Vagina (tissue), 2 donors: ENCODE measurements at regions not wholly inside any gene's neighbourhood (a gene's known extent, or its start where the extent isn't known, plus 50 kb on each side); places are given as distances from the start of the nearest gene placed in this dataset.

Experiments used
- POLR2A ChIP-seq, 2 donors: fragments of 450-650 bp; IDR thresholded peaks; one replicate each; pipeline ENCODE4 v1.6.1; 2017; ENCODE audit warnings: antibody characterized with exemption in 2 of 2, mild to moderate bottlenecking in 2 of 2, moderate library complexity in 2 of 2
- POLR2AphosphoS5 ChIP-seq, 2 donors: sonication (generic); formaldehyde crosslinking; IDR thresholded peaks; one replicate each; pipeline ENCODE4 v1.9.0; 2017; ENCODE audit warnings: antibody characterized with exemption in 2 of 2, mild to moderate bottlenecking in 2 of 2, low read depth in 1 of 2; ENCODE audit not compliant: insufficient read depth in 1 of 2
- TF ChIP-seq, protein P1 (sequence below), 3 experiments: fragments of 450-650 bp in 2 of 3; fragments of 200-600 bp in 1 of 3; sonication (generic) in 1 of 3; IDR thresholded peaks; one replicate each; pipeline ENCODE4 v1.5.1; 2017 to 2019; ENCODE audit warnings: antibody characterized with exemption in 3 of 3, mild to moderate bottlenecking in 2 of 3, moderate library complexity in 2 of 3

DNA sequence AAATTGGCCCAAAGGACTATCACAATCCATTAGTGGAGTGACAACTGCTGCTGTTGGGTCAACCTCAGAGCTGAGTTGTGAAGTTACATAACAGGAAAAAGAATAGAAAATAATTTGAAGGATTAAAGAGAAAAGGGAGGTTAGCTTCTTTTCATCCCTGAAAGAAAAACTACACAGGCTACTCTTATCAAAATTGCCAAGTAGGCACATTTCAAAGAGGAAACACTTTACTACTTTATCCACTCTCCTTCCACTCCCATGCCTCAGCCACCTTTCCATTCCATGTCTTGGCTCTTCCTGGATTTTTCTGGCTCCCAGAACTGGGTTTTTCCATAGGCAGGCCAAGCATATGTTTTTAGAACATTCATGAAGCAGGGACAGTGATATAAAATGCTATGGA, 384.0 kb upstream of the RORA start:
- TF ChIP-seq, protein P1, sequence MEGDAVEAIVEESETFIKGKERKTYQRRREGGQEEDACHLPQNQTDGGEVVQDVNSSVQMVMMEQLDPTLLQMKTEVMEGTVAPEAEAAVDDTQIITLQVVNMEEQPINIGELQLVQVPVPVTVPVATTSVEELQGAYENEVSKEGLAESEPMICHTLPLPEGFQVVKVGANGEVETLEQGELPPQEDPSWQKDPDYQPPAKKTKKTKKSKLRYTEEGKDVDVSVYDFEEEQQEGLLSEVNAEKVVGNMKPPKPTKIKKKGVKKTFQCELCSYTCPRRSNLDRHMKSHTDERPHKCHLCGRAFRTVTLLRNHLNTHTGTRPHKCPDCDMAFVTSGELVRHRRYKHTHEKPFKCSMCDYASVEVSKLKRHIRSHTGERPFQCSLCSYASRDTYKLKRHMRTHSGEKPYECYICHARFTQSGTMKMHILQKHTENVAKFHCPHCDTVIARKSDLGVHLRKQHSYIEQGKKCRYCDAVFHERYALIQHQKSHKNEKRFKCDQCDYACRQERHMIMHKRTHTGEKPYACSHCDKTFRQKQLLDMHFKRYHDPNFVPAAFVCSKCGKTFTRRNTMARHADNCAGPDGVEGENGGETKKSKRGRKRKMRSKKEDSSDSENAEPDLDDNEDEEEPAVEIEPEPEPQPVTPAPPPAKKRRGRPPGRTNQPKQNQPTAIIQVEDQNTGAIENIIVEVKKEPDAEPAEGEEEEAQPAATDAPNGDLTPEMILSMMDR (IDR thresholded peaks at IDR 0.05): no peak
- TF ChIP-seq POLR2AphosphoS5 (IDR thresholded peaks at IDR 0.05; ENCODE audit: insufficient read depth in 1 of 2, low read depth in 1 of 2): no peak
- no peak for TF ChIP-seq POLR2A (IDR thresholded peaks at IDR 0.05)
